WTC11 (cell line): ENCODE measurements at regions not wholly inside any gene's neighbourhood (a gene's known extent, or its start where the extent isn't known, plus 50 kb on each side); places are given as distances from the start of the nearest gene placed in this dataset.

Source experiments
- ATAC-seq: fragments of 200-7000 bp; cut with Tn5 transposase; 2 replicates; pipeline ENCODE4 v1.10.0; 2021; ENCODE audit warnings: mild to moderate bottlenecking, moderate library complexity
- CTCF ChIA-PET: fragments of 300-600 bp; sonication (Branson Sonifier 250); formaldehyde crosslinking; loops from one replicate; lab custom pipeline; 2021; ENCODE audit warnings: antibody characterized with exemption; lab: Charles Lee
- POLR2A ChIA-PET: fragments of 350-600 bp; sonication (Branson Sonifier 250); formaldehyde crosslinking; loops from one replicate; lab custom pipeline; 2021; ENCODE audit warnings: antibody characterized with exemption; lab: Charles Lee
- DNase-seq: peaks from one replicate; pipeline ENCODE4 v3.0.0; 2021; ENCODE audit warnings: low spot score
- H3K27ac Mint-ChIP-seq: 2 replicates; pipeline ENCODE4 v1.8.0; 2021; ENCODE audit warnings: mixed read lengths
- H3K27me3 Mint-ChIP-seq: 2 replicates; pipeline ENCODE4 v1.8.0; 2021; ENCODE audit warnings: low read depth, mild to moderate bottlenecking, moderate library complexity, mixed read lengths
- H3K36me3 Mint-ChIP-seq: 2 replicates; pipeline ENCODE4 v1.8.0; 2021; ENCODE audit warnings: mixed read lengths
- H3K4me1 Mint-ChIP-seq: 2 replicates; pipeline ENCODE4 v1.8.0; 2022; ENCODE audit warnings: mixed read lengths
- H3K4me3 Mint-ChIP-seq: 2 replicates; pipeline ENCODE4 v1.8.0; 2021; ENCODE audit warnings: mild to moderate bottlenecking, moderate library complexity, mixed read lengths
- H3K9me3 Mint-ChIP-seq: 2 replicates; pipeline ENCODE4 v1.8.0; 2021; ENCODE audit warnings: mixed read lengths
- CREB1 ChIP-seq: sonication (generic); formaldehyde crosslinking; IDR thresholded peaks from 2 replicates; pipeline ENCODE4 v1.8.0; 2023; ENCODE audit warnings: mild to moderate bottlenecking, missing genetic modification reagents
- IRF2 ChIP-seq: sonication (generic); formaldehyde crosslinking; IDR thresholded peaks from 2 replicates; pipeline ENCODE4 v1.8.0; 2022; ENCODE audit warnings: low read depth, missing genetic modification reagents, borderline replicate concordance
- NFATC4 ChIP-seq: fragments of 250-450 bp; sonication (Bioruptor Pico); IDR thresholded peaks from 2 replicates; pipeline ENCODE4 v1.9.0; 2021; ENCODE audit warnings: mild to moderate bottlenecking
- NR2C2 ChIP-seq: sonication (generic); formaldehyde crosslinking; IDR thresholded peaks from 2 replicates; pipeline ENCODE4 v1.8.0; 2022; ENCODE audit warnings: mild to moderate bottlenecking, missing genetic modification reagents
- TEAD1 ChIP-seq: sonication (generic); formaldehyde crosslinking; IDR thresholded peaks from 2 replicates; pipeline ENCODE4 v1.8.0; 2022; ENCODE audit warnings: mild to moderate bottlenecking, missing genetic modification reagents
- TP53 ChIP-seq: sonication (generic); formaldehyde crosslinking; IDR thresholded peaks from 2 replicates; pipeline ENCODE4 v1.8.1; 2023; ENCODE audit warnings: mild to moderate bottlenecking, missing genetic modification reagents
- ZNF416 ChIP-seq: fragments of 250-450 bp; sonication (Bioruptor Pico); IDR thresholded peaks from 2 replicates; pipeline ENCODE4 v1.9.0; 2021; ENCODE audit warnings: mild to moderate bottlenecking, inconsistent platforms
- ZNF671 ChIP-seq: fragments of 250-450 bp; sonication (Bioruptor Pico); IDR thresholded peaks from 2 replicates; pipeline ENCODE4 v1.8.0; 2021; ENCODE audit warnings: mild to moderate bottlenecking
- TF ChIP-seq, protein P1 (sequence below): sonication (generic); formaldehyde crosslinking; IDR thresholded peaks from 2 replicates; pipeline ENCODE4 v1.8.1; 2022; ENCODE audit warnings: low read depth, mild to moderate bottlenecking, moderate library complexity, missing genetic modification reagents, borderline replicate concordance
- TF ChIP-seq, protein P2 (sequence below): sonication (generic); formaldehyde crosslinking; IDR thresholded peaks from 2 replicates; pipeline ENCODE4 v1.8.0; 2022; ENCODE audit warnings: mild to moderate bottlenecking, missing genetic modification reagents
- TF ChIP-seq, protein P3 (sequence below): fragments of 250-450 bp; sonication (Bioruptor Pico); IDR thresholded peaks from 2 replicates; pipeline ENCODE4 v1.9.0; 2021; ENCODE audit warnings: mild to moderate bottlenecking, borderline replicate concordance
- TF ChIP-seq, protein P4 (sequence below): fragments of 250-450 bp; sonication (Bioruptor Pico); IDR thresholded peaks from 2 replicates; pipeline ENCODE4 v1.9.0; 2021; ENCODE audit warnings: moderate library complexity, mild to moderate bottlenecking, inconsistent platforms, borderline replicate concordance

DNA sequence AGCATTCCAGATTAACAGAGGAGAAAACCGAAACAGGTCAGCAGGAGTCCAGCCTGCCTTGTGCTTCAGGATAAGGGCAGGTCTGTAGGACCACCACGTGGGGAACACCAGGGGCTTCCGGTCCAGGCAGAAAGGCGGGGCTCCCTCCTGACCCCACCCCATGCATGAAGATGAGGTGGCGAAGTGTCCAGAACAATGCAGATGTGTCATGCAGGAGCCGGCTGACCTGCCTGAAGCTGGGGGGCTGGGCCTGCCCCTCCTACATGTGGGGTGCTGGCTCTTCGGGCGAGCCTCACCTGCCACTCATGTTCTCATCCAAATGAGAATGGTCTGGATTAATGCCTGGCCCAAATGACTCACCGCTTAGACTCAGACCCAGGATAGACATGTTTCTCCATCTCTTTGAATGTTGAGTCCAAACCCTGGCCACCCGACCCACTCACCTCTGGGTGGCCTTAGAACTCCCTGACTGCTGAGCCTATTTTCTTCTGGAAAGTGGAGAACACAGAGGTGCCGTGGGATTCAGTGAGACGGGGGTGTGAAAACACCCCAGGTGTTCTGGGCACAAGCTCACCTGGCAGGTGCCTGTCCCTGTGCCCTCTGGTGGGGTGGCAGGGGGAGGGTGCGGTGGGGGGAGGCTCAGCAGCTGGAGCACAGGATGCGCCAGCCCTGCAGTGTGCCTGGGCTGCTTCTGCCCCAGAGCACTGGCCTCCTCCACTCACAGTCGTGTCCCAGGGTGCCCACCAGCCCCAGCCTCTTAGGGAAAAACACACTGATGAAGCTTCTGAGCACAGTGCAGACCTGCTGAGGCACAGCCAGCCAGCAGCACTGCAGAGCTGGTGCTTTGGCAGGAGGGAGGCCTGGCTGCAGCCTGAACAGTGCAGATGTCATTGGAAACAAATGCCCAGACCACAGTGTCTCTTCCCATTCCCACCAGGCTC lies 55.2 kb upstream of the GDF10 start:
- no peaks in the 10 kb centered on the region for H3K9me3 Mint-ChIP-seq
- DNase-seq (no peak), ATAC-seq (no peak)
- ChIA-PET POLR2A (no interaction called here), CTCF (interaction anchor here (2.6 kb wide), 1 partner anchor 197 kb away, joined by 9 read pairs; no protein-coding TSS in a partner anchor)
- no peak overlapping the region for H3K27ac Mint-ChIP-seq
- H3K4me3 Mint-ChIP-seq: no peak overlapping the region
- no peaks in the 10 kb centered on the region for H3K27me3 Mint-ChIP-seq
- no peaks in the 10 kb centered on the region for H3K36me3 Mint-ChIP-seq
- peaks cover 10% of the 10 kb centered on the region for H3K4me1 Mint-ChIP-seq
- TF ChIP-seq, protein P1, sequence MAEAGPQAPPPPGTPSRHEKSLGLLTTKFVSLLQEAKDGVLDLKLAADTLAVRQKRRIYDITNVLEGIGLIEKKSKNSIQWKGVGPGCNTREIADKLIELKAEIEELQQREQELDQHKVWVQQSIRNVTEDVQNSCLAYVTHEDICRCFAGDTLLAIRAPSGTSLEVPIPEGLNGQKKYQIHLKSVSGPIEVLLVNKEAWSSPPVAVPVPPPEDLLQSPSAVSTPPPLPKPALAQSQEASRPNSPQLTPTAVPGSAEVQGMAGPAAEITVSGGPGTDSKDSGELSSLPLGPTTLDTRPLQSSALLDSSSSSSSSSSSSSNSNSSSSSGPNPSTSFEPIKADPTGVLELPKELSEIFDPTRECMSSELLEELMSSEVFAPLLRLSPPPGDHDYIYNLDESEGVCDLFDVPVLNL (CRISPR knock-in tag): no peak
- no peak for TF ChIP-seq TP53 (CRISPR knock-in tag)
- TF ChIP-seq CREB1 (CRISPR knock-in tag): no peak
- TF ChIP-seq, protein P2, sequence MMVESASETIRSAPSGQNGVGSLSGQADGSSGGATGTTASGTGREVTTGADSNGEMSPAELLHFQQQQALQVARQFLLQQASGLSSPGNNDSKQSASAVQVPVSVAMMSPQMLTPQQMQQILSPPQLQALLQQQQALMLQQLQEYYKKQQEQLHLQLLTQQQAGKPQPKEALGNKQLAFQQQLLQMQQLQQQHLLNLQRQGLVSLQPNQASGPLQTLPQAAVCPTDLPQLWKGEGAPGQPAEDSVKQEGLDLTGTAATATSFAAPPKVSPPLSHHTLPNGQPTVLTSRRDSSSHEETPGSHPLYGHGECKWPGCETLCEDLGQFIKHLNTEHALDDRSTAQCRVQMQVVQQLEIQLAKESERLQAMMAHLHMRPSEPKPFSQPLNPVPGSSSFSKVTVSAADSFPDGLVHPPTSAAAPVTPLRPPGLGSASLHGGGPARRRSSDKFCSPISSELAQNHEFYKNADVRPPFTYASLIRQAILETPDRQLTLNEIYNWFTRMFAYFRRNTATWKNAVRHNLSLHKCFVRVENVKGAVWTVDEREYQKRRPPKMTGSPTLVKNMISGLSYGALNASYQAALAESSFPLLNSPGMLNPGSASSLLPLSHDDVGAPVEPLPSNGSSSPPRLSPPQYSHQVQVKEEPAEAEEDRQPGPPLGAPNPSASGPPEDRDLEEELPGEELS (CRISPR knock-in tag): no peak
- no peak for TF ChIP-seq NR2C2 (CRISPR knock-in tag)
- TF ChIP-seq IRF2: no peak
- TF ChIP-seq, protein P3, sequence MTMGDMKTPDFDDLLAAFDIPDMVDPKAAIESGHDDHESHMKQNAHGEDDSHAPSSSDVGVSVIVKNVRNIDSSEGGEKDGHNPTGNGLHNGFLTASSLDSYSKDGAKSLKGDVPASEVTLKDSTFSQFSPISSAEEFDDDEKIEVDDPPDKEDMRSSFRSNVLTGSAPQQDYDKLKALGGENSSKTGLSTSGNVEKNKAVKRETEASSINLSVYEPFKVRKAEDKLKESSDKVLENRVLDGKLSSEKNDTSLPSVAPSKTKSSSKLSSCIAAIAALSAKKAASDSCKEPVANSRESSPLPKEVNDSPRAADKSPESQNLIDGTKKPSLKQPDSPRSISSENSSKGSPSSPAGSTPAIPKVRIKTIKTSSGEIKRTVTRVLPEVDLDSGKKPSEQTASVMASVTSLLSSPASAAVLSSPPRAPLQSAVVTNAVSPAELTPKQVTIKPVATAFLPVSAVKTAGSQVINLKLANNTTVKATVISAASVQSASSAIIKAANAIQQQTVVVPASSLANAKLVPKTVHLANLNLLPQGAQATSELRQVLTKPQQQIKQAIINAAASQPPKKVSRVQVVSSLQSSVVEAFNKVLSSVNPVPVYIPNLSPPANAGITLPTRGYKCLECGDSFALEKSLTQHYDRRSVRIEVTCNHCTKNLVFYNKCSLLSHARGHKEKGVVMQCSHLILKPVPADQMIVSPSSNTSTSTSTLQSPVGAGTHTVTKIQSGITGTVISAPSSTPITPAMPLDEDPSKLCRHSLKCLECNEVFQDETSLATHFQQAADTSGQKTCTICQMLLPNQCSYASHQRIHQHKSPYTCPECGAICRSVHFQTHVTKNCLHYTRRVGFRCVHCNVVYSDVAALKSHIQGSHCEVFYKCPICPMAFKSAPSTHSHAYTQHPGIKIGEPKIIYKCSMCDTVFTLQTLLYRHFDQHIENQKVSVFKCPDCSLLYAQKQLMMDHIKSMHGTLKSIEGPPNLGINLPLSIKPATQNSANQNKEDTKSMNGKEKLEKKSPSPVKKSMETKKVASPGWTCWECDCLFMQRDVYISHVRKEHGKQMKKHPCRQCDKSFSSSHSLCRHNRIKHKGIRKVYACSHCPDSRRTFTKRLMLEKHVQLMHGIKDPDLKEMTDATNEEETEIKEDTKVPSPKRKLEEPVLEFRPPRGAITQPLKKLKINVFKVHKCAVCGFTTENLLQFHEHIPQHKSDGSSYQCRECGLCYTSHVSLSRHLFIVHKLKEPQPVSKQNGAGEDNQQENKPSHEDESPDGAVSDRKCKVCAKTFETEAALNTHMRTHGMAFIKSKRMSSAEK (CRISPR knock-in tag): no peak
- no peak for TF ChIP-seq ZNF416 (CRISPR knock-in tag)
- TF ChIP-seq ZNF671: no peak
- TF ChIP-seq, protein P4, sequence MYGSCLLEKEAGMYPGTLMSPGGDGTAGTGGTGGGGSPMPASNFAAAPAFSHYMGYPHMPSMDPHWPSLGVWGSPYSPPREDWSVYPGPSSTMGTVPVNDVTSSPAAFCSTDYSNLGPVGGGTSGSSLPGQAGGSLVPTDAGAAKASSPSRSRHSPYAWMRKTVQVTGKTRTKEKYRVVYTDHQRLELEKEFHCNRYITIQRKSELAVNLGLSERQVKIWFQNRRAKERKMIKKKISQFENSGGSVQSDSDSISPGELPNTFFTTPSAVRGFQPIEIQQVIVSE (CRISPR knock-in tag): no peak
- no peak for TF ChIP-seq NFATC4 (CRISPR knock-in tag)

DNA sequence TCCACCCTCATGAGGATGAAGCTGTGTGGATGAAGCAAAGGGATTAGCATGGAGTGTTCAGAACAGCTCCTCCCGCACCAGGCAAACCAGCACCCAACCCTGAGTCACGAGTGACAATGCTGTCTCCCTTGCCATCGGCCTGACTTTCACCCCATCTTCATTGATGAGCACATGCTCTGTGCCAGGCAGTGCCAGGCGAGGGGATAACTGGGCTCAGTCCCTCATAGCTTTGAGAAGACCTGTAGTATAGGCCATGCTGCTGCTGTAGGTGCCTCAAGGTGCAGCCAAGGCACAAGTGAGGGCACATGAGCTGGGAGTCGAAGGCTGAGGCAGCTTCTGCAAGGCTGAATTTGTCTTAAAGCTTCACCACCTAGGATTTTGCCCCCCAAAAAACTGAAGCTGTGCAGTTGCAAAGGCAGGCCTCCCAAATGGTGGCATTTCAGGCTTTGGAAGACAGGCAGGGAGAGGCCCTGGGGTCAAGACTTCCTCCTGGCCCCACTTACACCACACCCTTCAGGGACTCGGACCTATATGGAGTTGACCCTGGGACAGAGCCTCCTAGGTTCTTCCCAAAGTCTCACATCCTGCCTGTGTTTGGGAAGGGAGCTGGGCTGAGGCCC lies 54.2 kb upstream of the GDF10 start:
- no peak overlapping the region for H3K27ac Mint-ChIP-seq
- H3K36me3 Mint-ChIP-seq: no peaks in the 10 kb centered on the region
- H3K9me3 Mint-ChIP-seq: no peaks in the 10 kb centered on the region
- no peaks in the 10 kb centered on the region for H3K27me3 Mint-ChIP-seq
- DNase-seq (no peak), ATAC-seq (no peak)
- peaks cover 8% of the 10 kb centered on the region for H3K4me1 Mint-ChIP-seq
- POLR2A ChIA-PET: no interaction called here
- H3K4me3 Mint-ChIP-seq: no peak overlapping the region
- CTCF ChIA-PET: interaction anchor here (1.5 to 2.6 kb wide), 2 partner anchors 8 to 198 kb away, joined by 7 to 9 read pairs; no protein-coding TSS in a partner anchor
- TF ChIP-seq TEAD1 (CRISPR knock-in tag): no peak
